PC-3 (cell line): ENCODE measurements at regions not wholly inside any gene's neighbourhood (a gene's known extent, or its start where the extent isn't known, plus 50 kb on each side); places are given as distances from the start of the nearest gene placed in this dataset.

Source experiments
- ATAC-seq: fragments of 200-7000 bp; cut with Tn5 transposase; 2 replicates; pipeline ENCODE4 v1.9.1; 2020; ENCODE audit warnings: mild to moderate bottlenecking, moderate library complexity
- BruUV-seq: library from RNA; stranded (reverse); fragments of 400-500 nt; replicated peaks from 2 replicates; lab custom pipeline; 2021; lab: Mats Ljungman, UMichigan
- CTCF ChIA-PET: fragments of 300-600 bp; sonication (Branson Sonifier 250); formaldehyde crosslinking; loops from one replicate; lab custom pipeline; 2022; ENCODE audit warnings: antibody characterized with exemption; lab: Charles Lee
- POLR2A ChIA-PET: fragments of 300-600 bp; sonication (Branson Sonifier 250); formaldehyde crosslinking; loops from one replicate; lab custom pipeline; 2022; ENCODE audit warnings: antibody characterized with exemption; ENCODE audit not compliant: unreplicated experiment; lab: Charles Lee
- DNase-seq: peaks from one replicate; pipeline ENCODE4 v3.0.0-alpha.2; 2015
- H2AFZ ChIP-seq: fragments of 300-600 bp; sonication (generic); 2 replicates; pipeline ENCODE4 v1.6.0; 2016; ENCODE audit warnings: antibody characterized with exemption, low read length
- H3F3A ChIP-seq: fragments of 300-600 bp; sonication (generic); one replicate; pipeline ENCODE4 v1.6.0; 2017; ENCODE audit warnings: antibody characterized with exemption, low read length, control low read depth, mild to moderate bottlenecking; ENCODE audit not compliant: unreplicated experiment
- H3K27ac ChIP-seq: fragments of 300-600 bp; sonication (generic); 2 replicates; pipeline ENCODE4 v1.5.1; 2016; ENCODE audit warnings: mild to moderate bottlenecking, low read length
- H3K27me3 ChIP-seq: fragments of 300-600 bp; sonication (generic); 2 replicates; pipeline ENCODE4 v1.6.1; 2016; ENCODE audit warnings: low read length, mixed read lengths
- H3K36me3 ChIP-seq: fragments of 300-600 bp; sonication (generic); 2 replicates; pipeline ENCODE4 v1.6.1; 2016; ENCODE audit warnings: low read depth, mixed run types, low read length, mixed read lengths
- H3K4me1 ChIP-seq: fragments of 300-600 bp; sonication (generic); 2 replicates; pipeline ENCODE4 v1.5.1; 2016; ENCODE audit warnings: low read length; ENCODE audit not compliant: insufficient read depth
- H3K4me2 ChIP-seq: fragments of 300-600 bp; sonication (generic); 2 replicates; pipeline ENCODE4 v1.6.0; 2016; ENCODE audit warnings: low read length
- H3K4me3 ChIP-seq: fragments of 300-600 bp; sonication (generic); 2 replicates; pipeline ENCODE4 v1.5.1; 2016; ENCODE audit warnings: mild to moderate bottlenecking, low read length, mixed read lengths
- H3K79me2 ChIP-seq: fragments of 300-600 bp; sonication (generic); 2 replicates; pipeline ENCODE4 v1.6.1; 2017; ENCODE audit warnings: low read length, mixed read lengths
- H3K9ac ChIP-seq: fragments of 300-600 bp; sonication (generic); 2 replicates; pipeline ENCODE4 v1.6.0; 2016; ENCODE audit warnings: mild to moderate bottlenecking, low read length
- H3K9me2 ChIP-seq: fragments of 300-600 bp; sonication (generic); replicated peaks from 2 replicates; pipeline ENCODE4 v1.6.1; 2016; ENCODE audit warnings: mixed run types, low read length, mixed read lengths
- H3K9me3 ChIP-seq: fragments of 300-600 bp; sonication (generic); 2 replicates; pipeline ENCODE4 v1.6.1; 2016; ENCODE audit warnings: low read length, mixed read lengths
- H4K20me1 ChIP-seq: fragments of 300-600 bp; sonication (generic); 2 replicates; pipeline ENCODE4 v1.6.1; 2016; ENCODE audit warnings: low read length, mixed read lengths
- EZH2 ChIP-seq: fragments of 300-600 bp; sonication (generic); IDR thresholded peaks from one replicate; pipeline ENCODE4 v1.6.1; 2017; ENCODE audit warnings: antibody characterized with exemption, mild to moderate bottlenecking, low read length; ENCODE audit not compliant: unreplicated experiment
- EZH2phosphoT487 ChIP-seq: fragments of 300-600 bp; sonication (generic); IDR thresholded peaks from 2 replicates; pipeline ENCODE4 v1.6.1; 2018; ENCODE audit warnings: mild to moderate bottlenecking, antibody characterized with exemption, low read length, borderline replicate concordance
- intact Hi-C: fragments of 100-400 bp; cut with micrococcal nuclease; formaldehyde crosslinking; loops from 2 replicates; pipeline ENCODE4 v1.9.0; 2023
- TF ChIP-seq, protein P1 (sequence below): fragments of 300-600 bp; sonication (generic); conservative IDR thresholded peaks from 2 replicates; pipeline ENCODE4 v1.5.1; 2017; ENCODE audit warnings: antibody characterized with exemption, low read depth, mild to moderate bottlenecking, low read length

DNA sequence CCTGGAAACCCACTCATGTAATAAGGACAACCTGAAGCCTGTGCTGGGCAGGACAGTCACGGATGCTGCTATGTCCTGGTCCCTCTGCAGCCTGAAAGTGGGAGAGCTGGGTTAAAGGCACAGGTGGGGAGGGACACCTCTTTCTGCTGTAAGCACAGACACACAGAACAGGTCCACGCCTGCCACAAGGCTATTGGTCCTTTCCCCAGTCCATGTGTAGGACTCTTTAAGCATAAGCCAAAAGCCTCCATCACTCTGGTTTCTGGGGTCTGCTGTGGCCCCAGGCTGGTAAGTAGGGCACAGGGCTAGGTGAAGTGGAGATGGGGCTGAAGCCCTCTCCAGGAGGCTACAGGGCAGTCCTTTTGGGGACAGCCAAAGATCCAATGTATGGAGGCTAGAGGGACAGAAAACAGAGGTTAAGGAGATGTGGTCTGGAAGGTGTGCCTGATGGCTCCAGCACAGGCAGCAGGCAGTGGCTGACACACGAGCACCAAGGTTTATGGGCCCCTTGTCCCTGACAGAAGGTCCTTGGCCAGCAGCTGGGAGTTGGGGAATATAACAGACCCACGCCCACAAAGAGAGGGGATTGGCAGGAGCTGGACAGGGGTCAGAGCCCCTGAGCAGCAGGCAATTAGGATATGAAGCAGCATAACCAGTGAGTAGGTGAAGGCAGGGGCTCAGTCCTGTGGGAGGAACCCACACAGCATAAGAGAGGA, 203.6 kb upstream of the MVB12B start:
- Histone ChIP-seq H3K4me2 (no peak overlapping the region), H3K36me3 (no peaks in the 10 kb centered on the region), H3K9ac (no peak overlapping the region), H3K4me3 (no peak overlapping the region), H3K27ac (no peak overlapping the region), H3F3A (no peaks in the 10 kb centered on the region), H4K20me1 (no peaks in the 10 kb centered on the region), H3K9me3 (no peaks in the 10 kb centered on the region), H3K79me2 (no peaks in the 10 kb centered on the region), H2AFZ (no peak overlapping the region), H3K27me3 (no peaks in the 10 kb centered on the region), H3K4me1 (0 out of 2 replicates have a peak, but pooled peaks cover 4% of the 10 kb centered on the region), H3K9me2 (no peaks in the 10 kb centered on the region)
- CTCF ChIA-PET, result no interaction called here
- POLR2A ChIA-PET, result no interaction called here
- DNase-seq, result no peak
- no peak for ATAC-seq
- TF ChIP-seq, protein P1, sequence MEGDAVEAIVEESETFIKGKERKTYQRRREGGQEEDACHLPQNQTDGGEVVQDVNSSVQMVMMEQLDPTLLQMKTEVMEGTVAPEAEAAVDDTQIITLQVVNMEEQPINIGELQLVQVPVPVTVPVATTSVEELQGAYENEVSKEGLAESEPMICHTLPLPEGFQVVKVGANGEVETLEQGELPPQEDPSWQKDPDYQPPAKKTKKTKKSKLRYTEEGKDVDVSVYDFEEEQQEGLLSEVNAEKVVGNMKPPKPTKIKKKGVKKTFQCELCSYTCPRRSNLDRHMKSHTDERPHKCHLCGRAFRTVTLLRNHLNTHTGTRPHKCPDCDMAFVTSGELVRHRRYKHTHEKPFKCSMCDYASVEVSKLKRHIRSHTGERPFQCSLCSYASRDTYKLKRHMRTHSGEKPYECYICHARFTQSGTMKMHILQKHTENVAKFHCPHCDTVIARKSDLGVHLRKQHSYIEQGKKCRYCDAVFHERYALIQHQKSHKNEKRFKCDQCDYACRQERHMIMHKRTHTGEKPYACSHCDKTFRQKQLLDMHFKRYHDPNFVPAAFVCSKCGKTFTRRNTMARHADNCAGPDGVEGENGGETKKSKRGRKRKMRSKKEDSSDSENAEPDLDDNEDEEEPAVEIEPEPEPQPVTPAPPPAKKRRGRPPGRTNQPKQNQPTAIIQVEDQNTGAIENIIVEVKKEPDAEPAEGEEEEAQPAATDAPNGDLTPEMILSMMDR, result no peak
- TF ChIP-seq EZH2 (no peak), EZH2phosphoT487 (no peak)
- intact Hi-C loops, result no loop called here
- no TSS peak for BruUV-seq

- Histone ChIP-seq H3K79me2 (no peaks in the 10 kb centered on the region), H3K9me2 (no peaks in the 10 kb centered on the region), H3F3A (no peaks in the 10 kb centered on the region), H3K36me3 (no peaks in the 10 kb centered on the region), H4K20me1 (no peaks in the 10 kb centered on the region), H3K4me1 (0 out of 2 replicates have a peak, but pooled peaks cover 4% of the 10 kb centered on the region), H3K27ac (no peak overlapping the region), H3K9ac (no peak overlapping the region), H3K9me3 (no peaks in the 10 kb centered on the region), H3K4me3 (no peak overlapping the region), H3K4me2 (no peak overlapping the region), H3K27me3 (no peaks in the 10 kb centered on the region), H2AFZ (no peak overlapping the region)
- ATAC-seq (no peak), DNase-seq (no peak)
- BruUV-seq, result no TSS peak
- TF ChIP-seq, protein P1, result no peak
- intact Hi-C loops, result no loop called here
- POLR2A ChIA-PET, result no interaction called here
- CTCF ChIA-PET, result no interaction called here
Observed at GRCh38 chr9:126123927-126124326, 202.7 kb upstream of the MVB12B start.

- Histone ChIP-seq H3K9me3 (no peaks in the 10 kb centered on the region), H3K79me2 (no peaks in the 10 kb centered on the region), H3F3A (no peaks in the 10 kb centered on the region), H3K27me3 (no peaks in the 10 kb centered on the region), H4K20me1 (no peaks in the 10 kb centered on the region), H3K9me2 (no peaks in the 10 kb centered on the region), H3K4me2 (no peak overlapping the region), H2AFZ (no peak overlapping the region), H3K36me3 (no peaks in the 10 kb centered on the region), H3K4me3 (no peak overlapping the region), H3K4me1 (0 out of 2 replicates have a peak, but pooled peaks cover 4% of the 10 kb centered on the region), H3K9ac (no peak overlapping the region), H3K27ac (no peak overlapping the region)
- ATAC-seq (no peak), DNase-seq (no peak)
- TF ChIP-seq EZH2 (no peak), EZH2phosphoT487 (no peak)
- TF ChIP-seq, protein P1, result no peak
- intact Hi-C loops, result no loop called here
- ChIA-PET CTCF (interaction anchor here (0.7 kb wide), 1 partner anchor 375 kb away, joined by 3 read pairs; no protein-coding TSS in a partner anchor), POLR2A (no interaction called here)
- BruUV-seq, result no TSS peak
Observed at GRCh38 chr9:126125177-126125576, 201.5 kb upstream of the MVB12B start.
